CD14-positive monocyte (primary cell): ENCODE measurements at regions not wholly inside any gene's neighbourhood (a gene's known extent, or its start where the extent isn't known, plus 50 kb on each side); places are given as distances from the start of the nearest gene placed in this dataset.

Source experiments
- DNase-seq, 3 donors: peaks; one replicate each; pipeline ENCODE4 v3.0.0-alpha.2; 2011 to 2022
- H2AFZ ChIP-seq: 2 replicates; pipeline ENCODE4 v1.6.0; 2012; ENCODE audit warnings: mild to moderate bottlenecking, low read depth, low read length, inconsistent platforms; ENCODE audit not compliant: insufficient read depth, poor library complexity, severe bottlenecking
- H3K27ac ChIP-seq, 2 donors: 1 replicate in 1 of 2; 2 replicates in 1 of 2; pipeline ENCODE4 v1.5.1; 2012 to 2013; ENCODE audit warnings: low read length in 2 of 2, control low read depth in 1 of 2, inconsistent platforms in 1 of 2, low read depth in 1 of 2, mild to moderate bottlenecking in 1 of 2
- H3K27me3 ChIP-seq, 2 donors: one replicate each; pipeline versions ENCODE4 v1.6.0 to v1.6.1; 2011 to 2013; ENCODE audit warnings: low read length in 2 of 2; ENCODE audit not compliant: control insufficient read depth in 2 of 2, insufficient read depth in 2 of 2
- H3K36me3 ChIP-seq, 2 donors: replicated peaks in 1 of 2; 1 replicate in 1 of 2; 2 replicates in 1 of 2; pipeline versions ENCODE4 v1.5.1 to v1.6.1; 2012 to 2013; ENCODE audit warnings: low read length in 2 of 2, control low read depth in 1 of 2, inconsistent platforms in 1 of 2, mild to moderate bottlenecking in 1 of 2; ENCODE audit not compliant: insufficient read depth in 2 of 2, control insufficient read depth in 1 of 2
- H3K4me1 ChIP-seq, 2 donors: 1 replicate in 1 of 2; 2 replicates in 1 of 2; pipeline versions ENCODE4 v1.5.1 to v1.6.1; 2012 to 2013; ENCODE audit warnings: low read length in 2 of 2, control low read depth in 1 of 2, inconsistent platforms in 1 of 2, mild to moderate bottlenecking in 1 of 2, moderate library complexity in 1 of 2; ENCODE audit not compliant: insufficient read depth in 2 of 2, control insufficient read depth in 1 of 2
- H3K4me2 ChIP-seq: replicated peaks from 2 replicates; pipeline ENCODE3; 2012; ENCODE audit warnings: low read length, moderate library complexity, mild to moderate bottlenecking; ENCODE audit not compliant: poor library complexity, severe bottlenecking; ENCODE audit errors: extremely low read depth
- H3K4me3 ChIP-seq, 3 experiments: fragments of 200-600 bp in 1 of 3; sonication (generic) in 1 of 3; replicated peaks in 1 of 3; 1 replicate in 2 of 3; 2 replicates in 1 of 3; pipeline ENCODE4 v1.5.1; 2011 to 2013; ENCODE audit warnings: low read length in 3 of 3, mild to moderate bottlenecking in 3 of 3, control low read depth in 2 of 3, low read depth in 2 of 3, inconsistent platforms in 1 of 3, moderate library complexity in 1 of 3
- H3K79me2 ChIP-seq: 2 replicates; pipeline ENCODE4 v1.6.0; 2012; ENCODE audit warnings: mild to moderate bottlenecking, control low read depth, inconsistent platforms, low read length, moderate library complexity; ENCODE audit not compliant: insufficient read depth
- H3K9ac ChIP-seq: 2 replicates; pipeline ENCODE4 v1.6.0; 2017; ENCODE audit warnings: low read length, mild to moderate bottlenecking; ENCODE audit not compliant: insufficient read depth, poor library complexity, severe bottlenecking
- H3K9me3 ChIP-seq, 2 donors: replicated peaks in 1 of 2; 1 replicate in 1 of 2; 2 replicates in 1 of 2; pipeline versions ENCODE4 v1.5.1 to v1.6.1; 2012 to 2013; ENCODE audit warnings: low read length in 2 of 2, control low read depth in 1 of 2; ENCODE audit not compliant: control insufficient read depth in 1 of 2, insufficient read depth in 1 of 2
- H4K20me1 ChIP-seq: 2 replicates; pipeline ENCODE4 v1.6.0; 2012; ENCODE audit warnings: mild to moderate bottlenecking, low read length, control low read depth, moderate library complexity; ENCODE audit not compliant: insufficient read depth
- H3K27ac Mint-ChIP-seq, 7 donors: one replicate each; pipeline ENCODE4 v1.8.0; 2020; ENCODE audit warnings: mild to moderate bottlenecking in 7 of 7, mixed read lengths in 7 of 7, moderate library complexity in 6 of 7, inconsistent platforms in 2 of 7
- H3K27me3 Mint-ChIP-seq, 3 donors: one replicate each; pipeline ENCODE4 v1.8.0; 2021 to 2022; ENCODE audit warnings: low read depth in 3 of 3, mild to moderate bottlenecking in 3 of 3, mixed read lengths in 3 of 3, moderate library complexity in 3 of 3, inconsistent platforms in 1 of 3
- H3K36me3 Mint-ChIP-seq, 2 donors: one replicate each; pipeline ENCODE4 v1.8.0; 2020; ENCODE audit warnings: mixed read lengths in 2 of 2, inconsistent platforms in 1 of 2, mild to moderate bottlenecking in 1 of 2
- H3K4me1 Mint-ChIP-seq: one replicate; pipeline ENCODE4 v1.8.0; 2020; ENCODE audit warnings: mild to moderate bottlenecking, mixed read lengths
- H3K4me3 Mint-ChIP-seq, 2 donors: one replicate each; pipeline ENCODE4 v1.8.0; 2020; ENCODE audit warnings: mild to moderate bottlenecking in 2 of 2, mixed read lengths in 2 of 2, moderate library complexity in 1 of 2
- H3K9me3 Mint-ChIP-seq, 7 donors: one replicate each; pipeline ENCODE4 v1.8.0; 2020 to 2022; ENCODE audit warnings: mixed read lengths in 7 of 7, mild to moderate bottlenecking in 6 of 7, moderate library complexity in 6 of 7, inconsistent platforms in 2 of 7
- CTCF ChIP-seq: fragments of 200-600 bp; IDR thresholded peaks from one replicate; pipeline ENCODE4 v1.8.0; 2022; ENCODE audit warnings: antibody characterized with exemption, mild to moderate bottlenecking
- WGBS: methylation state at CpG from one replicate; pipeline ENCODE4 v1.1.5; 2013; ENCODE audit warnings: missing lambda C conversion rate; ENCODE audit not compliant: insufficient coverage; 5-methylcytosine and 5-hydroxymethylcytosine counted together
- intact Hi-C, 2 donors: fragments of 100-400 bp; cut with micrococcal nuclease; formaldehyde crosslinking; loops; one replicate each; pipeline versions ENCODE4 v1.15.0 to v1.15.1; 2023

GRCh38 chr3:98655666-98656065 lies 62.3 kb upstream of the CPOX start:
- H3K4me1 Mint-ChIP-seq: peaks cover 25% of the 10 kb centered on the region
- TF ChIP-seq CTCF: no peak
- Histone ChIP-seq H2AFZ (no peak overlapping the region), H3K36me3 (no peaks in the 10 kb centered on the region), H3K4me3 (no peak overlapping the region), H3K27ac (no peak overlapping the region), H3K9me3 (no peaks in the 10 kb centered on the region), H3K27me3 (peaks cover 0 to 5% of the 10 kb centered on the region in 2 donors), H3K9ac (no peak overlapping the region), H3K79me2 (no peaks in the 10 kb centered on the region), H4K20me1 (no peaks in the 10 kb centered on the region), H3K4me2 (no peak overlapping the region), H3K4me1 (peaks cover 19 to 21% of the 10 kb centered on the region in 2 donors)
- no peaks in the 10 kb centered on the region for H3K36me3 Mint-ChIP-seq
- no peak overlapping the region for H3K4me3 Mint-ChIP-seq
- peaks cover 0 to 3% (median 0%) of the 10 kb centered on the region in 7 donors for H3K9me3 Mint-ChIP-seq
- intact Hi-C loops: no loop called here
- peak in 1 of 3 donors; percentile 24 for DNase-seq
- 56% methylated on average over 1 of the region's 3 CpGs for WGBS
- H3K27ac Mint-ChIP-seq: no peak overlapping the region
- H3K27me3 Mint-ChIP-seq: peaks cover 3 to 11% (median 9%) of the 10 kb centered on the region in 3 donors

- intact Hi-C loops: no loop called here
- Histone ChIP-seq H3K4me3 (peak overlapping the region in 1 of 3 experiments; percentile 32), H3K4me2 (peak overlapping the region; percentile 42), H3K27me3 (peaks cover 0 to 5% of the 10 kb centered on the region in 2 donors), H3K36me3 (no peaks in the 10 kb centered on the region), H3K9ac (no peak overlapping the region), H3K9me3 (no peaks in the 10 kb centered on the region), H4K20me1 (no peaks in the 10 kb centered on the region), H2AFZ (peak overlapping the region; percentile 7), H3K79me2 (no peaks in the 10 kb centered on the region), H3K27ac (no peak overlapping the region), H3K4me1 (peaks cover 5 to 6% of the 10 kb centered on the region in 2 donors)
- TF ChIP-seq CTCF: no peak
- Mint-ChIP-seq H3K27me3 (peaks cover 3 to 11% (median 10%) of the 10 kb centered on the region in 3 donors), H3K4me1 (peaks cover 10% of the 10 kb centered on the region), H3K36me3 (no peaks in the 10 kb centered on the region), H3K27ac (no peak overlapping the region), H3K4me3 (peak overlapping the region; percentile 48 to 66), H3K9me3 (peaks cover 0 to 3% (median 0%) of the 10 kb centered on the region in 7 donors)
- WGBS: 37% methylated on average over 23 of the region's 25 CpGs
- peak in 1 of 3 donors; percentile 43 for DNase-seq
Observed at GRCh38 chr3:98657457-98657856, 64.0 kb upstream of the CPOX start.
